ENCODE measurements at regions not wholly inside any gene's neighbourhood (a gene's known extent, or its start where the extent isn't known, plus 50 kb on each side); places are given as distances from the start of the nearest gene placed in this dataset.
"Not testable (repeated sequence)": the region's sequence is repeated elsewhere in the genome, so short reads cannot be mapped to it uniquely, and the experiment has no call there.

- peak; percentile 86 for DNase-seq (ENCODE audit: low spot score)
Measured at GRCh38 chr6:144922120-144922722, 637.1 kb downstream of the UTRN start.

- not testable (repeated sequence) for DNase-seq (ENCODE audit: low spot score)
Measured at GRCh38 chr6:144922771-144923490, 637.8 kb downstream of the UTRN start.

GRCh38 chr6:144923491-144923787 lies 638.3 kb downstream of the UTRN start:
- DNase-seq (ENCODE audit: low spot score), result not testable (repeated sequence)

GRCh38 chr6:144928847-144929246 lies 643.7 kb downstream of the UTRN start:
- DNase-seq (ENCODE audit: low spot score), result no peak

- no peak for DNase-seq (ENCODE audit: low spot score)
Measured at GRCh38 chr6:144929262-144929661, 644.1 kb downstream of the UTRN start.

GRCh38 chr6:144931172-144932035 lies 646.3 kb downstream of the UTRN start:
- DNase-seq (ENCODE audit: low spot score), result peak; percentile 36

GRCh38 chr6:144932621-144933020 lies 647.5 kb downstream of the UTRN start:
- DNase-seq (ENCODE audit: low spot score), result no peak

- no peak for DNase-seq (ENCODE audit: low spot score)
Measured at GRCh38 chr6:144935181-144935580, 650.0 kb downstream of the UTRN start.

GRCh38 chr6:144935661-144936060 lies 650.5 kb downstream of the UTRN start:
- DNase-seq (ENCODE audit: low spot score), result no peak

GRCh38 chr6:144936764-144937163 lies 651.6 kb downstream of the UTRN start:
- peak; percentile 15 for DNase-seq (ENCODE audit: low spot score)

- peak; percentile 27 for DNase-seq (ENCODE audit: low spot score)
Measured at GRCh38 chr6:144939921-144940320, 654.8 kb downstream of the UTRN start.

GRCh38 chr6:144944106-144944505 lies 659.0 kb downstream of the UTRN start:
- no peak for DNase-seq (ENCODE audit: low spot score)

GRCh38 chr6:144947398-144947976 lies 662.4 kb downstream of the UTRN start:
- no peak for DNase-seq (ENCODE audit: low spot score)

GRCh38 chr6:144951730-144952437 lies 666.7 kb downstream of the UTRN start:
- no peak for DNase-seq (ENCODE audit: low spot score)

GRCh38 chr6:144952456-144953240 lies 667.5 kb downstream of the UTRN start:
- DNase-seq (ENCODE audit: low spot score), result no peak

- DNase-seq (ENCODE audit: low spot score), result peak; percentile 67
Measured at GRCh38 chr6:144953552-144954240, 668.6 kb downstream of the UTRN start.

GRCh38 chr6:144954241-144954556 lies 669.1 kb downstream of the UTRN start:
- no peak for DNase-seq (ENCODE audit: low spot score)

- DNase-seq (ENCODE audit: low spot score), result no peak
Measured at GRCh38 chr6:144955392-144955791, 670.3 kb downstream of the UTRN start.

GRCh38 chr6:144955859-144956258 lies 670.7 kb downstream of the UTRN start:
- no peak for DNase-seq (ENCODE audit: low spot score)

GRCh38 chr6:144956697-144957096 lies 671.6 kb downstream of the UTRN start:
- DNase-seq (ENCODE audit: low spot score), result not testable (repeated sequence)

Measured in GM03348 (cell line).